Activated CD4-positive, alpha-beta T cell treated with anti-CD3 and anti-CD28 coated beads, Interleukin-2, Interleukin-4, amounts not matched to agents 100 ng/mL and 50 ng/mL, durations not matched to agents 16 hours and 8 hours (primary cell): ENCODE measurements at regions not wholly inside any gene's neighbourhood (a gene's known extent, or its start where the extent isn't known, plus 50 kb on each side); places are given as distances from the start of the nearest gene placed in this dataset.
"Not testable (repeated sequence)": the region's sequence is repeated elsewhere in the genome, so short reads cannot be mapped to it uniquely, and the experiment has no call there.

ENCODE experiments used
- DNase-seq: peaks from one replicate; pipeline ENCODE4 v3.0.0-alpha.2; 2020; ENCODE audit warnings: low spot score

DNA sequence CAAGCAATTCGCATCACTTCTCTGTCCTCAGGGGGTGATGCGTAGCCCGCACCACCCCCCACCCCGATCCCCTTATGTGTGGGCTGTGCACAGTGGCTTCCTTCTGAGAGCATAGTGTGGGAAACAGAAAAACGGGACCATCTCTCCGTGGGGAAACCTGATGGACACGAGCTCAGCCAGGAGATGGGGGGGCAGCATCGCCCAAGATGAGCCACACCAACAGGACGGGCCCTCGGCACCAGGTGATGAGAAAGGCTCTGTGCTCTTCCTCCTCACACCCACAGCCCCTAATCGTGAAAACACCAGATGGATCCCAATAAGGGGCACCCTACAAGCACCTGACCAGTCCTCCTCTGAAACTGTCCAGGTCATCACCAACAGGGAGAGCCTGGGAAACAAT lies 153.6 kb downstream of the SHANK2 start:
- DNase-seq: no peak

DNA sequence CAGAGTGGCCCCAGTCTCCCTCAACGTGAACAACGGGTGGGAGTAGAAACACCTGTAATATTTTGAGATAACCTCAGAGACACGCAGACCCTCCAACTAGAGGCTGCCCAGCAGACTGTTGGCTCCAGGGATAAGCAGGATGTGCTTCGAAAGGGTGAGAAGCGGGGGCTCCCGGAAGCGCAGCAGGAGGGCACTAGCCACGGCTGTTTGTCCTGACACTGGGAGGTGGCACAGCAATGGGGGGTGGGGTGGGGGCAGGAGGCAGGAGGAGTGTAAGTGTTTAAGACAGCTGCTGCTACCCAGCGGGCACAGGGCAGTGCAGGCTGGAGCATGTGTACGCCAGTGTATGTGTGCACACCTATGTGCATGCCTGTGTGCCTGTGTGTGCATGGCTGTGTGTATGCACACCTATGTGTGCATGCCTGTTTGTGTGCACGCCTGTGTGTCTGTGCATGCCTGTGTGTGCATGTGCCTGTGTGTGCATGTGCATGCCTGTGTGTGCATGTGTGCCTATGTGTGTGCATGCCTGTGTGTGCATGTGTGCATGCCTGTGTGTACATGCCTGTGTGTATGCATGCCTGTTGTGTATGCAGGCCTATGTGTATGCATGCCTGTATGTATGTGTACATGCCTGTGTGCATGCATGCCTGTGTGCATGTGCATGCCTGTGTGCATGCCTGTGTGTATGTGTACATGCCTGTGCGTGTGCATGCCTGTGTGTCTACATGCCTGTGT lies 154.7 kb downstream of the SHANK2 start:
- no peak for DNase-seq

DNA sequence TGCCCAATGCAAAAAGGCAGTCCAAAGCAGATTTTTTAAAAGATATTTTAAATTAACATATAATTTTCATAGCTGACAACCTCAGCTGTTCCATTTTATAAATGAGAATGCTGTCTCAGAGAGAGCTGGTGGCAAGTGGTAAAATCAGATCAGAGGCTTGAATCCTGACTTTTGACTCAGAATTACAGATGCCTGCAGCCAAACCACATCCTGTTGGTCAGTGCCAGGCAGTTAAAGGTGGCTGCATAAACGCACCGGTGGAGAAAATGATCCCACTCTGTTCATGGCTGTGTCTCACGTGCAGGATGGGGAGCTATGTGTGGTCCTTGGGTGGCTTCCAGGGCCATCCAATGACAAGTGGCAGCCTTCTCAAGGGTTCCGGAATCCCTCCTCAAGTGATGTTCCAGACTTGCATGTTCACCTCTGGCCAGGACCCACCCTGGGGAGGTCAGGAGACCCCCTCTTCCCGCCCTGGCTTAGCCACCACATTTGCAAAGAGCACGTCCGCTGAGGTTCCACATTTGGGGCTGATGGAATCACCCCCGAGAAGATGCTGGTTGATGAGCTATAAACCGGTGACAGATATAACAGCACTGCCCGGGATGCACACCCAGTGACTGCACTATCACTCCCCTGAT lies 155.5 kb downstream of the SHANK2 start:
- DNase-seq: no peak

DNA sequence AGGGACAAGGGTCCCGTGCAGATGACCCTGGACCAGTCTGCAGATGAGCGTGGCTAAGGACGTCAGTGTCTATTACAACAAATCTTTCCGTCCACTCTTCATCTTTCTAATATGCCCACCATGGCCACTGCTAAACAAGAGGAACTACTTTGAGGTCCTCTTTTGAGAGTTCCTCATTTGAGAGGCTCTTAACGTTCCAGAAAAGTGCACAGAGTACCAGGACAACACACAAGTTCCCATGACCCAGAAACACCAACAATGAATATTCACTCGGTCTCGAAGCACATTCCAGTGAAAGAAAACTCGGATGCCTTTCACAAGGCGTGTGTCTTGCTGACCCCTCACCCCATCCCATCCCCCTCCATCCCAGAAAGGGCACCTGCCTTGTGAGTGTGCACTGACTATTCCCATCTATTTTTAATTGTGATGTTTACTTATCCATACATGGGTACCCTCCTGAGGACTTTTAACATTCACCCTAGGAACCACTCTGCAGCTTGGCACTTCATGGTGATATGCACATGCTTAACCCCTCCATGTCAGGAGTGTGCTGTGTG lies 157.0 kb downstream of the SHANK2 start:
- no peak for DNase-seq

DNA sequence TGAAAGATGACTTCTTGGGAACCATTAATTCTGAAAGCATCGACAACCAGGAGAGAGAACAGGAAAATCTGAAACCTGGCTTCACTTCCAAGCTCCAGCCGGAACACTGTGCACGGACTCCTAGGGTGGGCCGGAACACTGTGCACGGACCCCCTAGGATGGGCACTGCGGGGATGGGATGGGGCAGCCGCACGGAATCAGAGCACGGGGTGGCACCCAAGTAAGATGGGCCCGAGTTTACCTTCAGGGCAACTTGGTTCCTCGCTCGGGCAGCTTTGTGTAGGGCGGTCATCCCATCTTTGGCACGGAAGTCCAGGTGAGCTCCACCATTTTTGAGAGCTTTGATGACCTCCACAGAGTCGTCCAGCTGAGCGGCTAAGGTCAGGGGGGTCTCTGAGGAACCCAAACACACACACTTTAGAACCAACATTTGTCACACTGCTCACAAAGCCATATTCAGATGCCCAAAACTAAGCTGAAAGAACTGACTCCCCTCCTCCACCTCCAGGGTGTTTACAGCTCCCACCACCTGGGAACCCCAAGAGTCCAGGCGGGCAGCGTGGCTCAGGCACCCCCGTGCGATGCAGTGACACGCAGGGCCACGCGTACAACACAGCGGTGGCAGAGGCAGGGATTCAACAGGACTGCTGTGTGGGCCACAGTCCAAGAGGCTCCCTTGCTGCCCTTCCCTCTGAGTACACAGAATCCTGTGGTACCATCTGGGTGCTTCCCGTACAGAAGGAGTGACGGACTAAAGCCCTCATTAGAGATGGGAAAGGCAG lies 157.9 kb downstream of the SHANK2 start:
- no peak for DNase-seq

DNA sequence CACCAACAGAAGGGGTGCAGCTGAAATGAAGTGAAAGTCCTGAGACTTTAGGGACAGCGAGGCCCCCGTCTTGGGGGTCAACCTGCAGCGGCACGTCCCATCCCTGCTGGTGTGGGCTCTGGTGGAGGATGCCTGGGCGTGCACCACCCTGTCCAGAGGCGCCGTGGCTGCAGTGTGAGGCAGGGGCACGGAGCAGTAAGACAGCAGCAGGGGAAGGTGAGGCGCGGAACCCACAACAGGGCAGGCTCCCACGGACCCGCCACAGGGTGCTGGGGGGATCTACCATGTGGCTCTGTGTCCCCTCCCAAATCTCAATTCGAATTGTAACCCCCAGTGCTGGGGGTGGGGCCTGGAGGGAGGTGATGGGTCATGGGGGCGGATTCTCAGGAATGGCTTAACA lies 158.6 kb downstream of the SHANK2 start:
- no peak for DNase-seq

DNA sequence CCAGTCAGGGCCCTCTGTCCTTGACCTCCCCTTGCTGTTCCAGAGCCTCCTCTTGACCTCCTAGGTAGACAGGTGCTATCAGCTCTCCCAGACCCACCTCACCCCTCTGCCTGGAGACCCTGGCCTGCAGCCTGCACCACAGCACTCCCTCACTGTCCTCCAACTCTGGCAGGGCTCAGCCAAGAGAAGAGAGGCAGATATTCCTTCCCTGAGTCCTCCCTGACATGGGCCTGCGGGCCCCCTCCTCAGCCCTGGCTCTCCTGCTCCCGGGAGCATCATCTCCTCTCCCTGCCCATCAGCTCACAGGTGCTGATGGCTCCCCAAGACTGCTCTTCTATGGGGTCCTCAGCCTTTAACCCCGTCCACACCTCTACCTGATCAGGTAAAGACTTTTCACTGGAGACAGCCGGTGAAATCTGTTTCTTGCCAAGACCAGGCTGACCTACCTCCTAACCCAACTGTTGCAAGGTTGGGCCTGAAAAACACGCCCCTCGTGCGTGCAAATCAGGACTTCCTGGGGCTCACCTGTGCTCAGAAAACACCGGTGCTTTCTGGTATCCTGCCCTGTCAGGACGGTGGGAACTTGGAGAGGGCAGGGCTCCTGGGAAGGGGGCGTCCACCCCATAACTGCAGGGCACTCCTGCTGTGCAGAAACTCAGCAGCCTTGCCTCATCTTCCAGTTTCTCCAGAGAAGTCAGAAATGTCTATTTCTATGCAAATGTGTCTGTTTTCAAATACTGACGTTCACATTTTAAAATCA lies 160.7 kb downstream of the SHANK2 start:
- no peak for DNase-seq

DNA sequence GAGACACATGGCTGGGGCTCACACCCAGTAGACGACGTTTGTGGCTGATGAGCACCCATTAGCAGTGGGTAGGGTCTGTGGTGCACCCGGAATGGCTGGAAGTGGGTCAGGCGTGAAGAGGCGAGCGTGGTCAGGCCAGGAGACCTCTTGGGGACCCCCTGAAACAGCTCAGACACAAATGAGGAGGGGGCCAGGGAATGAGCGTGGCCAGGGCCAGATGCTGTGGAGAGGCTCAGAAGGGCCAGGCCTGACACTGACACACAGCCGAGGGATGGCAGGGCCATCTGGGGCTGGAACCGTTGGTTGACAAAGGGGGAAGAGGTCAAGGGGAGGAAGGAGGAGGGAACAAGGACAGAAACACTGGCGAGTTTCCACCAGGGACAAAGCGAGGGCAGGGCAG lies 162.8 kb downstream of the SHANK2 start:
- DNase-seq: no peak

DNA sequence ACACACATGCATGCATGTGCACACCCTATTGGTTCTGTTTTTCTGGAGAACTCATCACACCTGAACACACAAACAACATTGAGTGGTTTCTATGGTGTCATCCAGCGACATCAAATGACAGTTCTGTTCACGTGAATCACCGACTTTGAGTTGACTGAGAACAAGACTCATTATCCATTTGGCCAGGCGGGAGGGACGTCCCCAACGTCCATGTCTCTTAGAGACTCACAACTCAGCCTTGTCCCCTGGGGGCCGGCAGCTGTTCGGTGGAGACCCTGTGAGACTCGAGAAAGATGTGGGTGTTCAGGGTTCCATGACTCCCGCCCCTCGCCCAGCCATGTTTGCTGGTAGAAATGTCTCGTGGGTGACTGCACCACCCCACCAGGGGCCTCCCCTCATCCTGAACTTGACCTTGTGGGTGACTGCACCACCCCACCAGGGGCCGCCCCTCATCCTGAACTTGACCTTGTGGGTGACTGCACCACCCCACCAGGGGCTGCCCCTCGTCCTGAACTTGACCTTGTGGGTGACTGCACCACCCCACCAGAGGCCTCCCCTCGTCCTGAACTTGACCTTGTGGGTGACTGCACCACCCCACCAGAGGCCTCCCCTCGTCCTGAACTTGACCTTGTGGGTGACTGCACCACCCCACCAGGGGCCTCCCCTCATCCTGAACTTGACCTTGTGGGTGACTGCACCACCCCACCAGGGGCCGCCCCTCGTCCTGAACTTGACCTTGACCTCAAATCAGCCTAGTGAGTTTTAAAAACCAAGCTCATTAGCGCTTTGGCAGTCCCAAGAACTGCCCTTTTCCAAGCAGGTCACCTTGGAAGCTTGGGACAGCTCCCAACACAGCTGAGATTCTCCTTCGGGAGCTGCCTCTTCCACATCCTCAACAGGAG lies 163.8 kb downstream of the SHANK2 start:
- not testable (repeated sequence) for DNase-seq

DNA sequence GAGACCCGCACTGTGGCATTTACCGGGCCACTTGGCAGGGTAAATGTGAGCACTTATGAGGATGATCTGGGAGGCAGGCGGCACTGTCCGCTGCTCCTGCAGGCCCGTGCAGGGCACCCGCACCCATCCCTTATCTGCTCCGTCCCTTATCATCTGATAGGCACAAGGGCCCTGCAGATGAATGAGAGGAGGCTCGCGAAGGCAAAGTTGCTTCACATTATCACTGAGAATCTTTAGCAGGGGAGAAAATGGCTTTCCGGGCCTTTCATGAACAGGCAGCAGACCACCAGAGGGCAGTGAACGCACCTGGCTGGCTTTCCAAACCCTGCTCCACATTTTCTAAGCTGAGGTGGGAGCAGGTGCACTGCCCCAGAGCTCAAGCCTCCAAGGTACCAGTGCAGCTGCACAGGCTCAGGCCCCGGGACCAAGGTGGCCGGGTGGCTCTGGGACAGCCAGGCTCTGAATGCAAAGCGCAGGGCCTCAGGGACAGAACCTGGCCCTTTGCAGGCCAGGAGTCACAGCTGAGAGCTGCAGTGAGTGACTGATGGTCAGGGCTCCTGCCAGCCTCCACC lies 165.6 kb downstream of the SHANK2 start:
- DNase-seq: peak; percentile 3

DNA sequence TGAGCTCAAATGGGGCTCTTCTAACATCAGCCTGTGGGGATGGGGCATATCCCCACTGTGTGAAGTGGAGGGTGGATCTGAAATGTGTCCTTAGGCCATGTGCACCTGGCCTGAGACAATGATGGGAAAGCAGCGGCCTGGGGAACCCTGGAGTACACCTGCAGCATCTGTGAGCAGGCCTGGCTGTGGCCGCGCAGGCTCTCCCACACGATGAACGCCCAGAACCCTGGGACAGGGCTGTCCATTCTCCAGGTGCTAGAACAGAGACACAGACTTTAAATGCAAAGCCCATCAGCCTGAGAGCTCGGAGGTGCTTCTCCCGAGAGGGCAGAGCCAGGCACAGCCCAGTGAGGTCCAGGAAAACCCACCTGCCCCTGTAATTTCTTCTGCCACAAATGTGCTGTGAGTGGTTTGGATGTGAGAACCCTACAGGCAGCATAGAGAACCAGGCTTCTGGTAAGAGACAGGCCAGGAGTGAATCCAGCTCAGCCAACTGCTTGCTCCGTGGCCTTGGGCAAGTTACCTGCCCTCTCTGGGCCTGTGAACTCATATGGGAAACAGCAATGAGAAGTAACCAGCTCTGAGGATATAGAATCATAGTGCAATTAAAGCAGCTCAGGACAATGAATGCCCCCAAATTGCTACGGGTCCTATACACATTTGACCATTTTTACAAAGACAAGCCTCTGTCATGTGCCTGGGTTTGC lies 167.9 kb downstream of the SHANK2 start:
- no peak for DNase-seq

DNA sequence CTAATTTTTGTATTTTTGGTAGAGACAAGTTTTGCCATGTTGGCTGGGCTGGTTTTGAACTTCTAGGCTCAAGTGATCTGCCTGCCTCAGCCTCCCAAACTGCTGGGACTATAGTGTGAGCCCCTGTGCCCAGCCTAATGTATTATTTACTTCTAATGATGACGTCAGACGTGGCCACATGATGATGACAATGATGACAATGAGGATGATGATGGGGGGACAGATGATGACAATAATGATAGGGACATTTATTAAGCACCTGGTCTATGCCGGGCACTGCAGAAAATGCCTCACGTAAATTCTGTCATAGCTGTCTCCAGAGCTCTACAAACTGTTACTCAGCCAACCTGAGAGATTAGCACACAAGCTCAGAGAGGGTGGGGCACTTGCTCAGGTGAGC lies 169.3 kb downstream of the SHANK2 start:
- DNase-seq: no peak

DNA sequence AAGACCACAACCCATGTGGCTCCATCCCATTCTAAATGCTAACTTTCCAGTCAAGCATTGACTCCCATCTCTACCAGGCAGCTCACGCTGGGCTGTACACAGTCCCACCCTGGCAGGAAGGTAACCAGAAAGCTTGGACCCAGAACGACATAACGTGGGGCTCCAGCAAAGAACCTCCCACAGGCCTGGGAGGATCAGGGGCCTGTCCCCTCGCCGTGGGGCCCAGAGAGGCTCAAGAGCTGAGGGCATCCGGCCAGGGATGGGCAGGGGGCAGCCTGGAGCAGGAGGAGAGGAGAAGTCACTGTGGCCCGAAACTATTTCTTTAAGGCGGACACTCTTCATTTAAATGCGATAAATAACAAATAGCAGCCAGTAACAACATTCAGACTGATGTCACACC lies 169.9 kb downstream of the SHANK2 start:
- no peak for DNase-seq

DNA sequence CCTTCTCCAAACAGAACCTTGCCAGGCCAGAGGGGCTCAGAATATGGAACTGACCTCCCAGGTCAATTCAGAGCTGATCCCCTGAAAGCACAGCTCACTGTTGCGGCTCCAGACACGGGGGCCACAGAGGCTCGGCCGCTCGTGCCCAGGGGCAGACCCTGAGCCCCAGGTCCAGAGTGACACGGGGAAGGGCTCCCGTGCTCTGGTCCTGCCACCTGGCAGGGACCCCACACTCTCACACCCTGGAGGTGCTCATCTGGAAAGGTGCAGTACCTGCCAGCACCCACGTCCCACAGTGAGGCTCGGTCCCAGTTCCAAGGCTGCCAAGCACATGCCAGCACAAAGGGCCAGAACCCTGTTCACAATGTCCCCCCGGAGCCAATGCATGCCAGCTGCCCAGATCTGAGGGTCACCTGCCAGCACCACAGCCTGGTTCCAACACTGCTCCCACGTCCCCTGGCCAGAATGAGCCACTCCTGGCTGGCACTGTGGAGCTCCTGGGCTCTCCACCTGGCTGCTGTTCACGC lies 170.6 kb downstream of the SHANK2 start:
- no peak for DNase-seq

DNA sequence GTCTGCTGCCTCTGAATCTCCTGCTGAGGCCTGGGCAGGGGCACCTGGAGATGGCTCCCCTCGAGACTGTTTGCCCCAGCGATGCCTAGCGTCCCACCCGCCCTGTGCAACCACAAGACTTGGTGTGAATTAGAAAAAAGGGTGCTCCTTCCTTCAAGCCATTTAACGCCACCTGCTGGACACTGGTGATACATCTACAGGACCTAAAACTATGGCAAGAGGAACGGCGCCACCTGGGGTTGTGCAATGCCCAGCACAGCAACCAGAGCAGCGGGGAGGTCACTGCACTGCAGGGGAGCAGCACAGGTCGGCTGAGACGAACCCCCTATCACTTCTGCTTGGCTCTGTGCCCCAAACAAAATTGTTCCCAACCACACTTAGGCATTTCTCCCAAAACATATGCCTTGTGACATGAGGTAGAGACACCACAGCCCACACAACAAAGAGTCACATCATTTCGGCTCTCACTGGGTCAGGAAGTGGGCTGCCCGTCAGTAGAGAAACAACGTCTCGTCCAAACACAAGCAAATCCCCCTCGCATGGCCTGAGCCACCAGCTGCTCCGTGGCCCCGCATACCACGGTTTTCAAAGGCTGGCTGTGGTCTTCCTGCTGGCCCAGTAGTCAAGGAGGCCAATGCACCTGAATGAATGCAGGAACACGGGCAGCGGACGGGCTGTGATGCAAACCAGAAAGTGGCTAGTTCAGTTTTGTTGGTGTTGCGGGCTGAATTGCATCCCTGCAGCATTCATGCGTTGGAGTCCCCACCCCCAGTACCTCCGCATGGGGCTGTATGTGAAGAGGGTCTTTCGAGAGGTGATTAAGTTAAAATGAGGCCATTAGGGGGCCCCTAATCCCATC lies 171.9 kb downstream of the SHANK2 start:
- DNase-seq: peak; percentile 73

DNA sequence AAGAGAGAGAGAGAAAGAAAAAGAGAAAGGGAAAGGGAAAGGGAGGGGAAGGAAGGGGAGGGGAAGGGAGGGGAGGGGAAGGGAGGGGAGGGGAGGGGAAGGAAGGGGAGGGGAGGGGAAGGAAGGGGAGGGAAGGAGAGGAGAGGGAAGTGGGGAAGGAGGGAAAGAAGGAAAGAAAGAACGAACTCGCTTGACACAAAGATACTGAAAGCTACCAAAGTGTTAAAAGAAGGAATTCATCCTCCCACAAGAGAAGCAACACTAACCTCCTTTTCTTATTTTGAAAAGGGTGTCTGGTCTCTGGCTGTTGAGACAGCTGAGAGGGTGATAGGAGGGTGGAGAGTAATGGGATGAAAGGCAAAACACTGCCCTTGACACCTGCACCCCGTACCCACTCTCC lies 172.6 kb downstream of the SHANK2 start:
- no peak for DNase-seq

DNA sequence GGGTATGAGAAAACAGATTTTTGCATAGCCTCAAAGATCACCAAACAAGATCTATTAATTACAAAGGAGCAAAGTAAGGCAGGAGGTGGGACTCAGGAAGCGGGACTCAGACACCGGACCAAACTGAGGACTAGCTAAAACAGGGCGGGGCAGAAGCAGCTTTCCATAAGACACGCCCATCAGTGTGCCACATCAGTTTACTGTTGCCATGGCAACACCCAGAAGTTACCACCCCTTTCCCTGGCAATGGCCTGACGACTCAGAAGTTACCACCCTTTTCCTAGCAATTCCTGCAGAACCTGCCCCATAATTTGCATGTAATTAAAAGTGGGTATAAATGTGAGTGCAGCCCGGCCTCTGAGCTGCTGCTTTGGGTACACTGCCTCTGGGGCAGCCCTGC lies 173.9 kb downstream of the SHANK2 start:
- no peak for DNase-seq

DNA sequence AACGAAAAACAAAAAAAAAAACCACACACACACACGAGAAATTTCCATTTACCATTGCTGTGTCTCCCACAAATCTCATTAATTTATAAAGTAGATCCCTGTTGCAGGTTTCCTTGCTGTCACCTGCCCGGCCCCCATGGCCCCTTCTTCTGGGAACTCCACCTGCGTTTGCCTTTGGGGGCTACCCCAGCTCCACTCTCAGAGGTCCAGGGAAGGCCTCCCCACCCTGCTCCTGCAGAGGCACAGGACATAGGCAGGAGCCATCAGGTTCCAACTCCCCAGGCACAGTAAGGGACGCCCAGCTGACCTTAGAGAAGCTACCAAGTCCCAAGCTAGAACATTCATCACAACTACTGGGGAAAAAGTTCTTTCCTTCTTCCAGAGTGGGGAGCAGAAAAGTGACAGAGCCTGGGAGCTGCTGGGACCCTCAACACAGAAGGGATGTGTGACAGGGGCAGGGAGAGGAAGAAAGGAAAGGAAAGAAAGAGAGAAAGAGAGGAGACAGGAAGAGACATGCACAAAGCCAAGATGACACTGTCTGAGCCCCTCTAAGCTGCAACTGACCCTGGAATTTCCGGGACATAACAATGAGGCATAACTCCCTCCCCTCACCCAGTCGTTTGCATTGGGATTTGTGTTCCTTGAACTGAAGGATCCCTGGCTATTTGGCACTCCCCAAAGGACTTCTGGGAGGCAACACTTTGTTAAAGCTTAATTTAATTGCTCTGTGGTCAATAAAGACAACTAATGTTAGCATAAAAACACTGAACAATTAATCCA lies 175.7 kb downstream of the SHANK2 start:
- DNase-seq: no peak
